Ovary (tissue), 3 donors: ENCODE measurements at regions not wholly inside any gene's neighbourhood (a gene's known extent, or its start where the extent isn't known, plus 50 kb on each side); places are given as distances from the start of the nearest gene placed in this dataset.

ENCODE experiments used
- CTCF ChIP-seq, 3 donors: fragments of 450-650 bp in 2 of 3; fragments of 200-600 bp in 1 of 3; IDR thresholded peaks; one replicate each; pipeline versions ENCODE4 v1.5.1 to v1.8.0; 2016 to 2022; ENCODE audit warnings: antibody characterized with exemption in 3 of 3, mild to moderate bottlenecking in 1 of 3
- EP300 ChIP-seq: sonication (generic); formaldehyde crosslinking; IDR thresholded peaks from one replicate; pipeline ENCODE4 v1.6.1; 2017; ENCODE audit warnings: antibody characterized with exemption
- POLR2A ChIP-seq: fragments of 450-650 bp; IDR thresholded peaks from one replicate; pipeline ENCODE4 v1.6.1; 2017; ENCODE audit warnings: antibody characterized with exemption, mild to moderate bottlenecking, moderate library complexity
- donor health status: DM: no; HTN: no; CAD: no.

GRCh38 chr3:40873476-40873875 is 325.8 kb upstream of the CTNNB1 start:
- TF ChIP-seq CTCF (IDR thresholded peaks at IDR 0.05) (no peak), POLR2A (no peak), EP300 (no peak)
